ENCODE measurements at regions not wholly inside any gene's neighbourhood (a gene's known extent, or its start where the extent isn't known, plus 50 kb on each side); places are given as distances from the start of the nearest gene placed in this dataset.
"Not testable (repeated sequence)": the region's sequence is repeated elsewhere in the genome, so short reads cannot be mapped to it uniquely, and the experiment has no call there.

DNA sequence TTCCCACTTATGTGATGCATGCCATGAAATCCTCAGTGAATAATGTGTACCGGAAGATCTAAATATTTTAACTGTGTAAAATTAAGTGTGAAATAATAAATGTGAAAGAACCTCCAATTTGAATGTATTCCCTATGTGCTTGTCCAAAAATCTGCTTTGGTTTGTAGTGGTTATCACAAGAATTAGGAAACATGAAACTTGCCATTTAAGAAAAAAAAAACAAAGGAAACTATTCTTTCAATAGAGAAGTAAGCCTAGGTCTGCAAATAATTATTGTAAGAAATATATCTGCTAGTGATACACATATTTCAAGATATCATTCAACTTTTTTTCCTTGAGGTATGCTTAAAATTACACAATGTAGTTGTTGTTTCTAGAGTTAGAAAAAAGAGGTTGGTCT, 500.4 kb downstream of the SLC6A15 start:
- no peak for DNase-seq (ENCODE audit: low spot score in 2 of 2)
- Histone ChIP-seq H3K4me3 (no peak overlapping the region), H3K27me3 (no peaks in the 10 kb centered on the region), H3K9me3 (no peaks in the 10 kb centered on the region), H3K4me1 (no peaks in the 10 kb centered on the region), H3K27ac (no peak overlapping the region), H3K36me3 (no peaks in the 10 kb centered on the region)
- WGBS, 2 donors, result 42 to 50% methylated on average over 1 of the region's 1 CpG
- TF ChIP-seq EP300 (IDR thresholded peaks at IDR 0.05) (no peak), POLR2A (IDR thresholded peaks at IDR 0.05) (no peak), CTCF (IDR thresholded peaks at IDR 0.05) (no peak)

GRCh38 chr12:84411031-84411430, 501.6 kb downstream of the SLC6A15 start:
- TF ChIP-seq CTCF (IDR thresholded peaks at IDR 0.05), result no peak
- no peak for TF ChIP-seq EP300 (IDR thresholded peaks at IDR 0.05)
- TF ChIP-seq POLR2A (IDR thresholded peaks at IDR 0.05), result no peak
- no peaks in the 10 kb centered on the region for H3K4me1 ChIP-seq
- H3K9me3 ChIP-seq, result no peaks in the 10 kb centered on the region
- H3K27ac ChIP-seq, result no peak overlapping the region
- no peaks in the 10 kb centered on the region for H3K36me3 ChIP-seq
- no peaks in the 10 kb centered on the region for H3K27me3 ChIP-seq
- 85 to 88% methylated on average over 3 of the region's 3 CpGs for WGBS, 2 donors
- no peak overlapping the region for H3K4me3 ChIP-seq
- no peak for DNase-seq (ENCODE audit: low spot score in 2 of 2)

- 98 to 100% methylated on average over 1 of the region's 1 CpG for WGBS, 2 donors
These were observed 503.7 kb downstream of the SLC6A15 start for GRCh38 chr12:84408936-84409335.

GRCh38 chr12:84406720-84407119, 505.9 kb downstream of the SLC6A15 start:
- H3K9me3 ChIP-seq; H3K27me3 ChIP-seq; H3K36me3 ChIP-seq; H3K4me1 ChIP-seq; H3K27ac ChIP-seq; H3K4me3 ChIP-seq; DNase-seq (ENCODE audit: low spot score in 2 of 2): not testable (repeated sequence)
- WGBS, 2 donors, result 93 to 97% methylated on average over 1 of the region's 1 CpG

More at GRCh38 chr12:84408936-84409335, 503.7 kb downstream of the SLC6A15 start:
- no peak for DNase-seq (ENCODE audit: low spot score in 2 of 2)
- TF ChIP-seq POLR2A (IDR thresholded peaks at IDR 0.05), result no peak
- TF ChIP-seq CTCF (IDR thresholded peaks at IDR 0.05), result no peak
- TF ChIP-seq EP300 (IDR thresholded peaks at IDR 0.05), result no peak
- Histone ChIP-seq H3K9me3 (no peaks in the 10 kb centered on the region), H3K27me3 (no peaks in the 10 kb centered on the region), H3K4me3 (no peak overlapping the region), H3K4me1 (no peaks in the 10 kb centered on the region), H3K27ac (no peak overlapping the region), H3K36me3 (no peaks in the 10 kb centered on the region)

GRCh38 chr12:84397846-84398245, 514.8 kb downstream of the SLC6A15 start:
- no peak overlapping the region for H3K27ac ChIP-seq
- no peaks in the 10 kb centered on the region for H3K36me3 ChIP-seq
- no peaks in the 10 kb centered on the region for H3K9me3 ChIP-seq
- H3K4me1 ChIP-seq, result no peaks in the 10 kb centered on the region
- H3K4me3 ChIP-seq, result no peak overlapping the region
- no peaks in the 10 kb centered on the region for H3K27me3 ChIP-seq
- TF ChIP-seq CTCF (IDR thresholded peaks at IDR 0.05) (no peak), EP300 (IDR thresholded peaks at IDR 0.05) (no peak), POLR2A (IDR thresholded peaks at IDR 0.05) (no peak)
- no peak for DNase-seq (ENCODE audit: low spot score in 2 of 2)

DNA sequence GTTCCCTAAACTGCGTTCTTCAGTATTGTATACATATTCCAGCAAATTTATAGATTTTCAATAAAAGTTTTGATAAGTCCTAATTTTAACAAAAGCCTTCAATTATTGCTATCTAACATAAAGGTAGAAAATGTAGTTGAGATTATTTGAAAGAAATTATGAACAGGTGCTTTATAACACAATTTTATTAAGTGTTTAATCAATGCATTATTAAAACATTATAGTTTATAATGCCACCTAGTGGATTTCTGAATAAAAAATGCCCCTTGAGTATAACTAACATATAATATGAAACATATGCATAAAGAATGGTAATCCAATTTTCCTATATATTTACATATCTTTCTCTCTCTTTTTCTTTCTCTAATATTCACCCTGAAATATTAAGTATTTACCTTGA, 515.3 kb downstream of the SLC6A15 start:
- 81 to 87% methylated on average over 1 of the region's 1 CpG for WGBS, 2 donors
- no peaks in the 10 kb centered on the region for H3K27me3 ChIP-seq
- no peak for DNase-seq (ENCODE audit: low spot score in 2 of 2)
- no peaks in the 10 kb centered on the region for H3K36me3 ChIP-seq
- H3K9me3 ChIP-seq, result no peaks in the 10 kb centered on the region
- no peak overlapping the region for H3K4me3 ChIP-seq
- no peak overlapping the region for H3K27ac ChIP-seq
- TF ChIP-seq POLR2A (IDR thresholded peaks at IDR 0.05), result no peak
- no peak for TF ChIP-seq CTCF (IDR thresholded peaks at IDR 0.05)
- TF ChIP-seq EP300 (IDR thresholded peaks at IDR 0.05), result no peak
- no peaks in the 10 kb centered on the region for H3K4me1 ChIP-seq

DNA sequence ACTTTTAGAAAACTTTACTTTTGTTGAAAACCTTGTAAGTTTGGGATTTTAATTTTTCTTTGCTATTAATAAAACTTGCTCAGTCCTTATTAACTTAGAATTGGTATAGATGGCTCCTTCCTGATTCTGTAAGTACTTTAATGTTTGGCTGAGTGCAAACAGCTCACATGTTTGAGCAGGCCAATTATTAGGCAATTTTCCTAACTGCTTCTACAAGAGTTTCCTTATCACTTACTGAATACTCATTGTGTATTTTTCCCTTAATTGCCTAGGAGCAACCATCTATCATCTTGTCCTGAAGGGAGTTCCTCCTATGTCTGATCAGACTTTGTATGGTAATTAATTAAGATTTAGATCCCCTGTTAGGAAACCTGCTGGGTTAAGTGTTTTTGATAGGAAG, 521.4 kb downstream of the SLC6A15 start:
- not testable (repeated sequence) for H3K36me3 ChIP-seq; H3K4me3 ChIP-seq; H3K4me1 ChIP-seq; H3K27me3 ChIP-seq; DNase-seq (ENCODE audit: low spot score in 2 of 2); H3K27ac ChIP-seq; H3K9me3 ChIP-seq
